Muscle layer of duodenum (tissue), 2 donors: ENCODE measurements at regions not wholly inside any gene's neighbourhood (a gene's known extent, or its start where the extent isn't known, plus 50 kb on each side); places are given as distances from the start of the nearest gene placed in this dataset.

Source experiments
- H3K27ac ChIP-seq: one replicate; pipeline ENCODE4 v1.7.0; 2013; ENCODE audit warnings: mild to moderate bottlenecking, low read length
- H3K27me3 ChIP-seq: one replicate; pipeline ENCODE4 v1.7.0; 2013; ENCODE audit warnings: low read depth, mild to moderate bottlenecking, control low read depth, low read length
- H3K36me3 ChIP-seq, 2 donors: one replicate each; pipeline ENCODE4 v1.7.0; 2013; ENCODE audit warnings: low read length in 2 of 2, control low read depth in 1 of 2, mild to moderate bottlenecking in 1 of 2; ENCODE audit not compliant: insufficient read depth in 2 of 2, control insufficient read depth in 1 of 2
- H3K4me1 ChIP-seq, 2 donors: one replicate each; pipeline ENCODE4 v1.7.0; 2013; ENCODE audit warnings: low read length in 2 of 2, mild to moderate bottlenecking in 2 of 2, control low read depth in 1 of 2, moderate library complexity in 1 of 2; ENCODE audit not compliant: insufficient read depth in 2 of 2, control insufficient read depth in 1 of 2
- H3K4me3 ChIP-seq, 2 donors: one replicate each; pipeline ENCODE4 v1.7.0; 2013; ENCODE audit warnings: low read length in 2 of 2, low read depth in 1 of 2, mild to moderate bottlenecking in 1 of 2
- H3K9me3 ChIP-seq, 2 donors: one replicate each; pipeline ENCODE4 v1.7.0; 2013; ENCODE audit warnings: low read length in 2 of 2, control low read depth in 1 of 2, mild to moderate bottlenecking in 1 of 2; ENCODE audit not compliant: control insufficient read depth in 1 of 2
- donor health status: healthy.

DNA sequence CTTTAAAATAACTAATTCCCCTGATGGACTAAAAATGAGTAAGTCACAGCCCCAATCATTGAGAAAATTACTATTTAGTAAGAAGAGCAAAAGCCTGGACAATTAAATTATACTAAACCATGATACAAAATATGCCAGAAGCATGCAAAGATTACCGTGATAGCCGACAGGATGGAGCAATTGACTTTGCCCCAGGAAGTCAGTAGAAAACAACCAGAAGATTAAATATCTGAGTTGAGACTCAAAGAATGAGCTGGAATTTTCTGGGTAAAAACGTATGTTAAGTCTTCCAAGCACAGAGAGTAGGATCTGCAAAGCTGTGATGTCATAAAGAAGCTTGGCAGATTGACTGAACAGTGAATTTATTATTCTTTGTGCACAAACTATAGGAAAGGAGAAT is 816.1 kb upstream of the TENM3 start:
- Histone ChIP-seq H3K4me3 (no peak overlapping the region), H3K4me1 (no peaks in the 10 kb centered on the region), H3K27me3 (no peaks in the 10 kb centered on the region), H3K9me3 (no peaks in the 10 kb centered on the region), H3K27ac (no peak overlapping the region), H3K36me3 (no peaks in the 10 kb centered on the region)

GRCh38 chr4:181431006-181431405 is 812.2 kb upstream of the TENM3 start:
- Histone ChIP-seq H3K4me1 (no peaks in the 10 kb centered on the region), H3K27me3 (no peaks in the 10 kb centered on the region), H3K36me3 (no peaks in the 10 kb centered on the region), H3K4me3 (no peak overlapping the region), H3K27ac (no peak overlapping the region), H3K9me3 (no peaks in the 10 kb centered on the region)

GRCh38 chr4:181431661-181432060 is 811.5 kb upstream of the TENM3 start:
- Histone ChIP-seq H3K9me3 (no peaks in the 10 kb centered on the region), H3K27me3 (no peaks in the 10 kb centered on the region), H3K4me3 (no peak overlapping the region), H3K36me3 (no peaks in the 10 kb centered on the region), H3K4me1 (no peaks in the 10 kb centered on the region), H3K27ac (no peak overlapping the region)

DNA sequence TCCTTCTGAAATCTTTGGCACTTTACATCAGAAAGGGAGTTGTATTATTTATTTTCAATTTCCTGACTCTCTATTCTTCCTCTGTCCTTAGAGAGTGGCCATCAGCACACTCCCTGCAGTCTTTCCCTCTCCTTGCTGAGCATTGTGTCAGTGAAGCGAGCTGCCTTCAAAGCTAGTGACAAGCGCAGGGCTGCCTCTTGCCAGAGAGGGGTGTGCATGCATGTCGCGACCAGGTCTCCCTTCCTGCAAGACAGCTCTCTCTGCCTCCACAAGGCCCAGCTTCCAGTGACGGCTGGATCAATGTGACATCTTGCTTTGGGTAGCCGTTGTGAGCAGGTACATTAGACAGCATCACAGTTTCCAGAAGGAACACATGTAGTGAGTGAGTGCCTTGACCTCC is 810.9 kb upstream of the TENM3 start:
- Histone ChIP-seq H3K4me1 (no peaks in the 10 kb centered on the region), H3K27me3 (no peaks in the 10 kb centered on the region), H3K9me3 (no peaks in the 10 kb centered on the region), H3K27ac (no peak overlapping the region), H3K36me3 (no peaks in the 10 kb centered on the region), H3K4me3 (no peak overlapping the region)

DNA sequence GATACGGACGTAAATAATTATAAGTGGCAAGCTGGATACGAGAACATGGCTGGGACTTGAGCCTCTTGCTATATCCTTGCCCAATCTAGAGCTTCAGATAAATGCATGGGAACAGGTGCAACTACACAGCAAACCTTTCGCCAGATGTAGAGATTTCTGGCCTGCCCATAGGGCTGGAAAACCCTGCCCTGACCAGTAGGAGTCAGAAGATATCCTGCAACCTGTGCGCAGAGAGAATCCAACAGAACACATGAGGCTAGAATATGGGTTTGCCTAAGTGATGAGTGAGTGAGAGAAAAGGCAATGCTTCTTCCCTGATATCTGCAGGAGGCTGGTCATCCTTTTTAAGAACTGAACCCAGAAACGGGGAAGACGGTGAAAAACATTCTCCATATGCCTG is 805.3 kb upstream of the TENM3 start:
- Histone ChIP-seq H3K36me3 (no peaks in the 10 kb centered on the region), H3K27me3 (no peaks in the 10 kb centered on the region), H3K4me1 (no peaks in the 10 kb centered on the region), H3K9me3 (no peaks in the 10 kb centered on the region), H3K27ac (no peak overlapping the region), H3K4me3 (no peak overlapping the region)

- H3K4me3 ChIP-seq: no peak overlapping the region
- no peaks in the 10 kb centered on the region for H3K36me3 ChIP-seq
- no peaks in the 10 kb centered on the region for H3K4me1 ChIP-seq
- no peak overlapping the region for H3K27ac ChIP-seq
- no peaks in the 10 kb centered on the region for H3K27me3 ChIP-seq
- H3K9me3 ChIP-seq: no peaks in the 10 kb centered on the region
Measured at GRCh38 chr4:181438641-181439040, 804.6 kb upstream of the TENM3 start.

- H3K27me3 ChIP-seq: no peaks in the 10 kb centered on the region
- no peak overlapping the region for H3K4me3 ChIP-seq
- no peaks in the 10 kb centered on the region for H3K9me3 ChIP-seq
- H3K36me3 ChIP-seq: no peaks in the 10 kb centered on the region
- no peak overlapping the region for H3K27ac ChIP-seq
- no peaks in the 10 kb centered on the region for H3K4me1 ChIP-seq
Measured at GRCh38 chr4:181443021-181443420, 800.2 kb upstream of the TENM3 start.

GRCh38 chr4:181465826-181466225 is 777.4 kb upstream of the TENM3 start:
- no peaks in the 10 kb centered on the region for H3K9me3 ChIP-seq
- no peaks in the 10 kb centered on the region for H3K36me3 ChIP-seq
- H3K27ac ChIP-seq: no peak overlapping the region
- no peak overlapping the region for H3K4me3 ChIP-seq
- H3K4me1 ChIP-seq: no peaks in the 10 kb centered on the region
- H3K27me3 ChIP-seq: no peaks in the 10 kb centered on the region

DNA sequence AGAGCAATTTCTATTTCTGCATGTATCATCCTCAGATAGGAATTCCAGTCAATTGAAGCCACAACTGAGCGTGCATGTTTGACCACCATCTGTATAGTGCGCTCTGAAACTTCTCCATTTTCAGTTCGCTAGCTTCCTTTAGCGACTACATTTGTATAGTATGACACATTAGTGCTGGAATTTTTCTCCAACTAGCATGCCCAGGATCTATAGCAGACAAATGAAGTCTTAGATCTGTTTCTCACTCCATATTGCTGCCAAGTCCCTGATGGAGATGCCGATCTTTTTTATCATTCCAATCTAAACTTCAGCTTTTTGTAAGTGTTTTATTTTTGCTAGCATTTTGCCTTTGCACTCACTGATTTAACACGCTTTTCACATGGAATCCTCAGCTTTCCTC is 774.8 kb upstream of the TENM3 start:
- no peak overlapping the region for H3K27ac ChIP-seq
- no peaks in the 10 kb centered on the region for H3K36me3 ChIP-seq

DNA sequence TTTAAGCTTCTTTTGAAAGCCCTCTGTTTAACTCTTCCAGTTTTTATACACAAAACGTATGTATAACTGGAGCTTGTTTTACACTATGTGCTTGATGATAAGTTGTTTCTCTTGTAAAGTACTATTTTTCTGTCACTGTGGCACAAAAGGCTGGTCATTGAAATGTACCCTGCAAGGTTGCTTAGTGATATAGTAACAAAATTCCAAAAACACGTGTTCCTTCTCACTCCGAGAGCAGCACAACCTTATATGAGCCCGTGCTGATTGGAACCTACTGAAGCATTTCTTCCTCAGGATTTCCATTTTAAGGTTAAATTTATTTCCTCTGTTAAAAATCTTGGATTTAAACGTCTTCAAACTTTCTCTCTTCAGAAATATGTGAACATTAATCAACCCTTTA is 772.9 kb upstream of the TENM3 start:
- no peaks in the 10 kb centered on the region for H3K9me3 ChIP-seq
- no peaks in the 10 kb centered on the region for H3K27me3 ChIP-seq
- H3K36me3 ChIP-seq: no peaks in the 10 kb centered on the region
- no peak overlapping the region for H3K27ac ChIP-seq
- no peak overlapping the region for H3K4me3 ChIP-seq
- no peaks in the 10 kb centered on the region for H3K4me1 ChIP-seq

More for the DNA sequence above, 774.8 kb upstream of the TENM3 start:
- Histone ChIP-seq H3K27me3 (no peaks in the 10 kb centered on the region), H3K9me3 (no peaks in the 10 kb centered on the region), H3K4me1 (no peaks in the 10 kb centered on the region), H3K4me3 (no peak overlapping the region)

- Histone ChIP-seq H3K4me3 (no peak overlapping the region), H3K27me3 (no peaks in the 10 kb centered on the region)
Measured at GRCh38 chr4:181475359-181475758, 767.8 kb upstream of the TENM3 start.

DNA sequence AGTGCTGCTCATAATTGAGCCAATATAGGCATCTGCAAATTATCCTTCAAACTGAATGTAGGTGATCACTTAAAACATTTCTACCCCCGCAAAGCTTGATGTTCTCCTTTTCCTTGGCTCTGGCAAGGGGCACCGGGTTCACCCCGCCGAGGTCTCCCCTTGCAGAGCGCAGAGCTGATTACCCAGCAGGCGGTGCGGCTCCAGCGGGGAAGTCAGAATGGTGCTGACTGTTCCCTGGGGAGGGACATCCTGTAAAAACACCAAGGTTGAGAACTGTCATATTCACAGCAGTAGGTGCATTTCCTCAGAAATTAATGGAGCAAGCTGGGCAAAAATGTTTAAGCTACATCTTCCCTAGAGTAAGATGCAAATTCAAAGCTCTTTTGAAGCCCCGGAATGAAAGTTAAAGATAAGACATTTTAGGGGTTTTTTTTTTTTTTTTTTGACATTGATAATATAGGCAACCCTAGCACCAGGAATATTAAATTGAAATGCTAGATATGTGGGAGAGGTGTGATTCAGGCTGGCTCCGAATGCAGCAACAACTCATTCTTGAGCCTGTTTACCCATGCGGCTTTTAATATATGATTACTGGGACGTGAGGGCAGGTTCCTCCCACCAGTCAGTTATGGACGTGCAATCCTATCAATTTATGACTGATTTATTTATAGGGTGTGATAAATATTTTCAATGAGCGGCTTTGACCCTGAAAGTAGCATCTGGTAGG is 767.3 kb upstream of the TENM3 start:
- Histone ChIP-seq H3K36me3 (no peaks in the 10 kb centered on the region), H3K9me3 (no peaks in the 10 kb centered on the region), H3K27ac (no peak overlapping the region), H3K4me3 (no peak overlapping the region), H3K4me1 (no peaks in the 10 kb centered on the region), H3K27me3 (no peaks in the 10 kb centered on the region)

More at GRCh38 chr4:181475359-181475758, 767.8 kb upstream of the TENM3 start:
- H3K4me1 ChIP-seq: no peaks in the 10 kb centered on the region
- H3K9me3 ChIP-seq: no peaks in the 10 kb centered on the region
- no peaks in the 10 kb centered on the region for H3K36me3 ChIP-seq
- no peak overlapping the region for H3K27ac ChIP-seq
